OCI-LY3 (cell line): ENCODE measurements at regions not wholly inside any gene's neighbourhood (a gene's known extent, or its start where the extent isn't known, plus 50 kb on each side); places are given as distances from the start of the nearest gene placed in this dataset.

Source experiments
- H2AFZ ChIP-seq: fragments of 200-600, 300-600 bp; shearing (Covaris generic); 2 replicates; pipeline ENCODE4 v1.6.0; 2014; ENCODE audit warnings: antibody characterized with exemption, low read depth, low read length
- H3K27ac ChIP-seq: fragments of 200-600, 300-600 bp; sonication (generic); 2 replicates; pipeline ENCODE4 v1.5.1; 2014; ENCODE audit warnings: mild to moderate bottlenecking, low read length, moderate library complexity, mixed read lengths
- H3K27me3 ChIP-seq: fragments of 200-600, 300-600 bp; sonication (generic); 2 replicates; pipeline ENCODE4 v1.6.1; 2014; ENCODE audit warnings: low read depth, low read length, mixed read lengths
- H3K36me3 ChIP-seq: fragments of 200-600, 300-600 bp; sonication (generic); replicated peaks from 2 replicates; pipeline ENCODE3; 2014; ENCODE audit warnings: low read depth, low read length, mixed read lengths
- H3K4me1 ChIP-seq: fragments of 300-600, 200-600 bp; sonication (generic); 2 replicates; pipeline ENCODE4 v1.6.1; 2014; ENCODE audit warnings: low read length, mixed read lengths
- H3K4me2 ChIP-seq: fragments of 200-600, 300-600 bp; sonication (generic); 2 replicates; pipeline ENCODE4 v1.6.1; 2014; ENCODE audit warnings: low read length, mixed read lengths
- H3K4me3 ChIP-seq: fragments of 300-600, 200-600 bp; sonication (generic); 2 replicates; pipeline ENCODE4 v1.5.1; 2014; ENCODE audit warnings: antibody characterized with exemption, mild to moderate bottlenecking, low read length, moderate library complexity
- H3K79me2 ChIP-seq: fragments of 300-600, 200-600 bp; shearing (Covaris generic); 2 replicates; pipeline ENCODE4 v1.6.1; 2014; ENCODE audit warnings: mild to moderate bottlenecking, low read length, mixed read lengths
- H3K9ac ChIP-seq: fragments of 300-600, 200-600 bp; shearing (Covaris generic); 2 replicates; pipeline ENCODE4 v1.6.0; 2014; ENCODE audit warnings: mild to moderate bottlenecking, low read length, moderate library complexity
- H3K9me3 ChIP-seq: fragments of 200-600, 300-600 bp; shearing (Covaris generic); 2 replicates; pipeline ENCODE4 v1.6.1; 2014; ENCODE audit warnings: low read length, mixed read lengths; ENCODE audit not compliant: insufficient read depth
- H4K20me1 ChIP-seq: fragments of 200-600, 300-600 bp; sonication (generic); 2 replicates; pipeline ENCODE4 v1.6.1; 2016; ENCODE audit warnings: low read length, mixed read lengths; ENCODE audit not compliant: insufficient read depth
- CTCF ChIP-seq: fragments of 200-600, 300-600 bp; sonication (generic); IDR thresholded peaks from 2 replicates; pipeline ENCODE4 v1.5.1; 2014; ENCODE audit warnings: antibody characterized with exemption, low read length, low read depth
- EZH2phosphoT487 ChIP-seq: fragments of 200-600 bp; shearing (Covaris generic); IDR thresholded peaks from 2 replicates; pipeline ENCODE4 v1.6.1; 2018; ENCODE audit warnings: antibody characterized with exemption, mixed run types, low read depth

GRCh38 chr13:44051405-44051804 lies 171.7 kb downstream of the LACC1 start:
- Histone ChIP-seq H3K4me1 (no peaks in the 10 kb centered on the region), H3K4me3 (no peak overlapping the region), H3K27ac (no peak overlapping the region), H4K20me1 (no peaks in the 10 kb centered on the region; the same call in 1 of the 2 replicates), H3K27me3 (peaks cover 79% of the 10 kb centered on the region), H3K4me2 (no peak overlapping the region), H2AFZ (no peak overlapping the region), H3K9me3 (no peaks in the 10 kb centered on the region), H3K9ac (no peak overlapping the region), H3K36me3 (no peaks in the 10 kb centered on the region), H3K79me2 (no peaks in the 10 kb centered on the region)
- TF ChIP-seq CTCF = no peak
- TF ChIP-seq EZH2phosphoT487 = no peak

DNA sequence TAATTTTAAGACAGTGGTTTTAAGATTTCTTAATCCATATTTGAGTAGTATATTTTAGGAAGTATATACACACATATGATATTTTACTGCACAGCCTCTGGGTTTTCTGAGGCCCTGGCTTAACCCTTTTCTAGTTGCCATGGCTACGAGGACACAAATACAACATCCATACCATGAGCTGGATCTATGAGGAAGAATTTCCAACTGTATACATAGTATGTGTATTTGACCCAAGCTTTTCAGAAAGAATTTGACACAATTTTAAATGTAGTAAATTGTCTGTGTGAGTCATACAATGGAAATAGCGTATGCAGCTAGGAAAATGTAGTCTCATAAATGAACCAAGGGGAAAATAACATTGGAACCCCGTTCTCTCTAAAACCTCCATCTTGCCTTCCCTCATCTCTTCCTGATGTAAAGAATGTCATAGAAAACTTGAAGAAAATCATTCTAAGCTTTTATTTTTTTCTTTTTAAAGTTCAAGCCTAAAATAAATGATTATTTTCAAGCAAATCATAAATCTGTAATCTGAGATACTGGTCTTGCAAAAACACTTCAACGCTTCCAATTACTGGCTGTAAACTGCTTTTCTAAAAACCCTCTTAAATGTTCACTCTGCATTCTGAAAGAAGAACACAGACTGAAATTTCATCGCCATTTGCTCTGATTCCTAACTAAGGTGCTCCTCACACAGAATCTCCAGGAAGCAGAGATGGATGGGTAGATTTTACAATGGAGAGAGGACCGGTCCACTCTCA lies 172.4 kb downstream of the LACC1 start:
- Histone ChIP-seq H3K4me2 (no peak overlapping the region), H2AFZ (no peak overlapping the region), H3K27ac (no peak overlapping the region)

GRCh38 chr13:44052780-44053184 lies 173.1 kb downstream of the LACC1 start:
- TF ChIP-seq CTCF = no peak
- TF ChIP-seq EZH2phosphoT487 = no peak
- no peak overlapping the region for H3K4me3 ChIP-seq
- no peak overlapping the region for H3K9ac ChIP-seq
- H3K36me3 ChIP-seq = no peaks in the 10 kb centered on the region
- no peak overlapping the region for H3K4me2 ChIP-seq
- H3K9me3 ChIP-seq = no peaks in the 10 kb centered on the region
- no peak overlapping the region for H3K27ac ChIP-seq
- no peak overlapping the region for H2AFZ ChIP-seq
- H3K79me2 ChIP-seq = no peaks in the 10 kb centered on the region
- H3K27me3 ChIP-seq = peaks cover 71% of the 10 kb centered on the region
- no peaks in the 10 kb centered on the region for H3K4me1 ChIP-seq
- no peaks in the 10 kb centered on the region; the same call in 1 of the 2 replicates for H4K20me1 ChIP-seq

More for the DNA sequence above, 172.4 kb downstream of the LACC1 start:
- H3K9me3 ChIP-seq = no peaks in the 10 kb centered on the region
- no peaks in the 10 kb centered on the region for H3K79me2 ChIP-seq
- H4K20me1 ChIP-seq = no peaks in the 10 kb centered on the region; the same call in 1 of the 2 replicates
- no peak overlapping the region for H3K9ac ChIP-seq
- no peaks in the 10 kb centered on the region for H3K36me3 ChIP-seq
- peaks cover 73% of the 10 kb centered on the region for H3K27me3 ChIP-seq
- H3K4me1 ChIP-seq = no peaks in the 10 kb centered on the region
- H3K4me3 ChIP-seq = no peak overlapping the region
- no peak for TF ChIP-seq EZH2phosphoT487
- TF ChIP-seq CTCF = no peak

GRCh38 chr13:44053208-44053607 lies 173.5 kb downstream of the LACC1 start:
- Histone ChIP-seq H3K27me3 (peaks cover 71% of the 10 kb centered on the region), H3K9ac (no peak overlapping the region), H2AFZ (no peak overlapping the region), H3K79me2 (no peaks in the 10 kb centered on the region), H3K4me2 (no peak overlapping the region), H3K27ac (no peak overlapping the region), H3K4me3 (no peak overlapping the region), H3K4me1 (no peaks in the 10 kb centered on the region), H3K9me3 (no peaks in the 10 kb centered on the region), H3K36me3 (no peaks in the 10 kb centered on the region), H4K20me1 (no peaks in the 10 kb centered on the region; the same call in 1 of the 2 replicates)
- TF ChIP-seq EZH2phosphoT487 = no peak
- no peak for TF ChIP-seq CTCF
